ENCODE measurements at regions not wholly inside any gene's neighbourhood (a gene's known extent, or its start where the extent isn't known, plus 50 kb on each side); places are given as distances from the start of the nearest gene placed in this dataset.

- Histone ChIP-seq H3K4me3 (ENCODE audit: low read length) (no peak overlapping the region), H3K27me3 (ENCODE audit: control insufficient read depth in 1 of 2, insufficient read depth in 2 of 2, low read length in 2 of 2) (no peaks in the 10 kb centered on the region), H3K27ac (ENCODE audit: low read depth in 1 of 2, low read length in 2 of 2) (no peak overlapping the region), H3K9me3 (ENCODE audit: control insufficient read depth in 1 of 2, insufficient read depth in 1 of 2, low read length in 2 of 2) (no peaks in the 10 kb centered on the region), H3K4me1 (ENCODE audit: insufficient read depth, low read length) (no peaks in the 10 kb centered on the region), H3K36me3 (ENCODE audit: insufficient read depth, low read length) (no peaks in the 10 kb centered on the region)
- H3K4me3 Mint-ChIP-seq = no peak overlapping the region
- no peaks in the 10 kb centered on the region for H3K36me3 Mint-ChIP-seq (ENCODE audit: low read depth)
- no peaks in the 10 kb centered on the region for H3K9me3 Mint-ChIP-seq
- POLR2A ChIA-PET = no interaction called here
- H3K4me1 Mint-ChIP-seq (ENCODE audit: low read depth) = no peaks in the 10 kb centered on the region
- H3K27ac Mint-ChIP-seq = no peak overlapping the region
- no peaks in the 10 kb centered on the region for H3K27me3 Mint-ChIP-seq
- intact Hi-C loops (cut with DNase I, micrococcal nuclease) = no loop called here
- CTCF ChIA-PET = no interaction called here
- no peak for TF ChIP-seq CTCF (IDR thresholded peaks at IDR 0.05)
- ATAC-seq (ENCODE audit: poor library complexity) (no peak), DNase-seq (no peak)
Observed at GRCh38 chr13:65638572-65639168, 1591.5 kb downstream of the PCDH9 start.

DNA sequence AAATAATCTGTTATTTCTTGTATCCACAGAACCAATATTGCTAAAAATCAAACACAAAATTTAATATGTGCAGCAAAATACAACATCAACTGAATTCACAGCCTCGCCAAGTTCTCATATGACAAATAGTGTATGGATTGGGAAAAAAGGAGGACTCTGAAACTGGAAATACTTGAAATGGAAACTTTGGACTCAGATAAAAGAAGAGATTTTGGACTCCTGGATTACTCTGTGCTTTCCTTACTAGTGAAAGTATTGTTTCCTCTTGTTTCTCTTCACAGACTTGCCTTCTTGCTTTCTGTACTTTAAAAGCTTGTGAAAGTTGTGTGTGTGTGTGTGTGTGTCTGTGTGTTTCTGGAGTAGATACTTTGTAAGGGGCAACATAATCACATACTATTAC lies 1596.3 kb downstream of the PCDH9 start:
- POLR2A ChIA-PET = no interaction called here
- H3K4me1 Mint-ChIP-seq (ENCODE audit: low read depth) = no peaks in the 10 kb centered on the region
- intact Hi-C loops (cut with DNase I, micrococcal nuclease) = no loop called here

DNA sequence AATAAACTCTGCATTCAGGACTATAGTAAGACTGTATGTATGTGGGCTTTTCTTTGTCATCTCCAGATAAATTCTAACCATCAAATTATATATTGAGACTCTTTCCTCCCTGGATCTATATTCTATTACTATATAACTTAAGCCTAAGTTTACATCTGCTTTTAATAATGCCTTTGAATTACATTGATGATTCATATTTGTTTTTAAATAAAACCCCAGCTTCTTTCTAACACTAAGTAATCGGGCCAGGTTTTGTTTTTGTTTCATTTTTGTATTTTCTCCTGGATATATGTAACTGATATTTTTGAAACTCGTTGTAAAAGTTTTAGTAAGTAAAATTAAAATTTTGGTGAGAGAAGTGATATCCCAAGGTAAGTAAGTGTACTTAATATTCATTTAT lies 1599.1 kb downstream of the PCDH9 start:
- Histone ChIP-seq H3K4me3 (ENCODE audit: low read length) (no peak overlapping the region), H3K4me1 (ENCODE audit: insufficient read depth, low read length) (no peaks in the 10 kb centered on the region), H3K27ac (ENCODE audit: low read depth in 1 of 2, low read length in 2 of 2) (no peak overlapping the region), H3K36me3 (ENCODE audit: insufficient read depth, low read length) (no peaks in the 10 kb centered on the region), H3K9me3 (ENCODE audit: control insufficient read depth in 1 of 2, insufficient read depth in 1 of 2, low read length in 2 of 2) (no peaks in the 10 kb centered on the region), H3K27me3 (ENCODE audit: control insufficient read depth in 1 of 2, insufficient read depth in 2 of 2, low read length in 2 of 2) (no peaks in the 10 kb centered on the region)
- no peak for TF ChIP-seq CTCF (IDR thresholded peaks at IDR 0.05)
- ChIA-PET CTCF (no interaction called here), POLR2A (no interaction called here)
- ATAC-seq (ENCODE audit: poor library complexity) = no peak
- no peak for DNase-seq
- Mint-ChIP-seq H3K4me1 (ENCODE audit: low read depth) (no peaks in the 10 kb centered on the region), H3K27ac (no peak overlapping the region), H3K27me3 (no peaks in the 10 kb centered on the region), H3K4me3 (no peak overlapping the region), H3K36me3 (ENCODE audit: low read depth) (no peaks in the 10 kb centered on the region), H3K9me3 (peaks cover 8% of the 10 kb centered on the region)
- intact Hi-C loops (cut with DNase I, micrococcal nuclease) = no loop called here

More for the DNA sequence above, 1596.3 kb downstream of the PCDH9 start:
- DNase-seq (no peak), ATAC-seq (ENCODE audit: poor library complexity) (no peak)
- Mint-ChIP-seq H3K4me3 (no peak overlapping the region), H3K27ac (no peak overlapping the region), H3K27me3 (no peaks in the 10 kb centered on the region), H3K36me3 (ENCODE audit: low read depth) (no peaks in the 10 kb centered on the region), H3K9me3 (no peaks in the 10 kb centered on the region)
- CTCF ChIA-PET = no interaction called here
- H3K27ac ChIP-seq (ENCODE audit: low read depth in 1 of 2, low read length in 2 of 2) = no peak overlapping the region
- no peak for TF ChIP-seq CTCF (IDR thresholded peaks at IDR 0.05)
- H3K9me3 ChIP-seq (ENCODE audit: control insufficient read depth in 1 of 2, insufficient read depth in 1 of 2, low read length in 2 of 2) = no peaks in the 10 kb centered on the region
- H3K4me3 ChIP-seq (ENCODE audit: low read length) = no peak overlapping the region
- no peaks in the 10 kb centered on the region for H3K27me3 ChIP-seq (ENCODE audit: control insufficient read depth in 1 of 2, insufficient read depth in 2 of 2, low read length in 2 of 2)
- H3K36me3 ChIP-seq (ENCODE audit: insufficient read depth, low read length) = no peaks in the 10 kb centered on the region
- H3K4me1 ChIP-seq (ENCODE audit: insufficient read depth, low read length) = no peaks in the 10 kb centered on the region
